ENCODE measurements at regions not wholly inside any gene's neighbourhood (a gene's known extent, or its start where the extent isn't known, plus 50 kb on each side); places are given as distances from the start of the nearest gene placed in this dataset.

- TF ChIP-seq ZHX1 (CRISPR knock-in tag; IDR thresholded peaks at IDR 0.05; ENCODE audit: low read depth) (peak; percentile 14; the same call in 1 of the 2 replicates), TMF1 (CRISPR knock-in tag; IDR thresholded peaks at IDR 0.05; ENCODE audit: low read depth) (no peak), SNAPC2 (CRISPR knock-in tag; IDR thresholded peaks at IDR 0.05) (0 out of 2 replicates have a peak, but pooled peaks have one; percentile 66), DPF2 (CRISPR knock-in tag; IDR thresholded peaks at IDR 0.05; ENCODE audit: borderline replicate concordance, low read depth) (peak; percentile 76; the same call in 1 of the 2 replicates), ZNF557 (CRISPR knock-in tag; IDR thresholded peaks at IDR 0.05) (no peak), FIP1L1 (IDR thresholded peaks at IDR 0.05; ENCODE audit: borderline replicate concordance, insufficient read depth, low read depth, low read length) (no peak), PLRG1 (conservative IDR thresholded peaks at IDR 0.05) (no peak), FOSL1 (CRISPR knock-in tag; IDR thresholded peaks at IDR 0.05; ENCODE audit: borderline replicate concordance) (no peak), ZNF296 (CRISPR knock-in tag; conservative IDR thresholded peaks at IDR 0.05) (no peak), NR2F1 (CRISPR knock-in tag; IDR thresholded peaks at IDR 0.05) (no peak; a peak in 1 of 4 replicates), PBX2 (CRISPR knock-in tag; IDR thresholded peaks at IDR 0.05) (no peak), NONO (IDR thresholded peaks at IDR 0.05) (no peak), NONO (CRISPR knock-in tag; conservative IDR thresholded peaks at IDR 0.05) (peak; percentile 76), TEAD2 (CRISPR knock-in tag; IDR thresholded peaks at IDR 0.05) (no peak), TFDP1 (CRISPR knock-in tag; IDR thresholded peaks at IDR 0.05; ENCODE audit: borderline replicate concordance) (no peak), ZNF781 (CRISPR knock-in tag; IDR thresholded peaks at IDR 0.05; ENCODE audit: borderline replicate concordance, not compliant biosample characterization) (peak; percentile 35), NFIB (CRISPR knock-in tag; IDR thresholded peaks at IDR 0.05; ENCODE audit: borderline replicate concordance) (no peak), BRF2 (CRISPR knock-in tag; IDR thresholded peaks at IDR 0.05) (peak; percentile 55; the same call in 1 of the 2 replicates), SIX1 (CRISPR knock-in tag; IDR thresholded peaks at IDR 0.05; ENCODE audit: borderline replicate concordance) (peak; percentile 91), ADNP (CRISPR knock-in tag; IDR thresholded peaks at IDR 0.05) (no peak), MXD1 (CRISPR knock-in tag; IDR thresholded peaks at IDR 0.05) (no peak), SALL1 (CRISPR knock-in tag; IDR thresholded peaks at IDR 0.05) (peak; percentile 84)
Measured at GRCh38 chr21:41605178-41605933, 97.4 kb upstream of the TMPRSS2 start (continued).

All from HepG2 (cell line).